Peyer's patch (tissue), 4 donors: ENCODE measurements at regions not wholly inside any gene's neighbourhood (a gene's known extent, or its start where the extent isn't known, plus 50 kb on each side); places are given as distances from the start of the nearest gene placed in this dataset.

Source experiments
- DNase-seq, 3 donors: peaks; one replicate each; pipeline ENCODE4 v3.0.0-alpha.2; 2017 to 2019
- H3K27ac ChIP-seq, 4 donors: fragments of 200-600 bp; sonication (generic); one replicate each; pipeline ENCODE4 v1.5.1; 2016 to 2019
- H3K27me3 ChIP-seq, 2 donors: fragments of 200-600 bp; sonication (generic); one replicate each; pipeline ENCODE4 v1.5.1; 2019
- H3K36me3 ChIP-seq, 3 donors: fragments of 200-600 bp; sonication (generic); one replicate each; pipeline ENCODE4 v1.5.1; 2016 to 2019
- H3K4me1 ChIP-seq, 4 donors: fragments of 200-600 bp; sonication (generic); one replicate each; pipeline ENCODE4 v1.5.1; 2016 to 2019
- H3K4me3 ChIP-seq, 4 donors: fragments of 200-600 bp; sonication (generic); 1 replicate in 3 of 4; 2 replicates in 1 of 4; pipeline ENCODE4 v1.5.1; 2016 to 2019; ENCODE audit warnings: mild to moderate bottlenecking in 1 of 4
- H3K9me3 ChIP-seq, 4 donors: fragments of 200-600 bp; sonication (generic); one replicate each; pipeline ENCODE4 v1.5.1; 2016 to 2019; ENCODE audit warnings: mild to moderate bottlenecking in 1 of 4
- CTCF ChIP-seq, 6 experiments: fragments of 450-650 bp in 4 of 6; fragments of 200-600 bp in 2 of 6; sonication (generic) in 1 of 6; IDR thresholded peaks; one replicate each; pipeline ENCODE4 v1.5.1; 2017 to 2019; ENCODE audit warnings: antibody characterized with exemption in 6 of 6, mild to moderate bottlenecking in 3 of 6, moderate library complexity in 1 of 6
- POLR2A ChIP-seq, 2 donors: fragments of 450-650 bp; IDR thresholded peaks; one replicate each; pipeline ENCODE4 v1.5.1; 2017; ENCODE audit warnings: antibody characterized with exemption in 2 of 2, mild to moderate bottlenecking in 2 of 2, moderate library complexity in 2 of 2

DNA sequence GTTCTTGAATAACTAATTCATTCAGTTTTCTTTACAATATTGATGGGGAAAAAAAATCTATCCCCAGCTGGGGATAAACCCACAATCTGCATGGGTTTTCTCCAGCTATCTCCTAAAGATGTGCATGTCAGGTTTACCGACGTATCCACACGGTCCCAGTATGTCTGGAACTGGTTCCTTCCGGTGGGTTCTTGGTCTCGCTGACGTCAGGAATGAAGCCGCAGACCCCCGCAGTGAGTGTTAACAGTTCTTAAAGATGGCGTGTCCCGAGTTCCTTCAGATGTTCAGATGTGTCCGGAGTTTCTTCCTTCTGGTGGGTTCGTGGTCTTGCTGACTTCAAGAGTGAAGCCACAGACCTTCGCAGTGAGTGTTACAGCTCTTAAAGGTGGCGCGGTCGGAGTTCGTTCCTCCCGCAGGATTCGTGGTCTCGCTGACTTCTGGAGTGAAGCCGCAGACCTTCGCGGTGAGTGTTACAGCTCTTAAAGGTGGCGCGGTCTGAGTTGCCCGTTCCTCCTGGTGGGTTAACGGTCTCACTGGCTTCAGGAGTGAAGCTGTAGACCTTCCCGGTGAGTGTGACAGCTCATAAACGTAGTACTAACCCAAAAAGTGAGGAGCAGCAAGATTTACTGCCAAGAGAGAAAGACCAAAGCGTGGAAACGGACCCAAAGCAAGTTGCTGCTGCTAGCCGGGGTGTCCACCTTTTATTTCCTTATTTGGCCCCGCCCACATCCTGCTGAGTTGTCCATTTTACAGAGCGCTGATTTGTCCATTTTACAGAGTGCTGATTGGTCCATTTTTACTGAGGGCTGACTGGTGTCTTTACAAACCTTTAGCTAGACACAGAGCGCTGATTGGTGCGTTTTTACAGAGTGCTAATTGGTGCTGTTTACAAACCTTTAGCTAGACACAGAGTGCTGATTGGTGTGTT is 195.1 kb upstream of the NR2F2 start:
- TF ChIP-seq POLR2A (IDR thresholded peaks at IDR 0.05): no peak
- no peak for TF ChIP-seq CTCF (IDR thresholded peaks at IDR 0.05)
- no peak overlapping the region for H3K27ac ChIP-seq
- no peaks in the 10 kb centered on the region for H3K9me3 ChIP-seq
- H3K4me1 ChIP-seq: no peaks in the 10 kb centered on the region
- no peaks in the 10 kb centered on the region for H3K27me3 ChIP-seq
- no peak overlapping the region for H3K4me3 ChIP-seq
- DNase-seq: no peak
- no peaks in the 10 kb centered on the region for H3K36me3 ChIP-seq

DNA sequence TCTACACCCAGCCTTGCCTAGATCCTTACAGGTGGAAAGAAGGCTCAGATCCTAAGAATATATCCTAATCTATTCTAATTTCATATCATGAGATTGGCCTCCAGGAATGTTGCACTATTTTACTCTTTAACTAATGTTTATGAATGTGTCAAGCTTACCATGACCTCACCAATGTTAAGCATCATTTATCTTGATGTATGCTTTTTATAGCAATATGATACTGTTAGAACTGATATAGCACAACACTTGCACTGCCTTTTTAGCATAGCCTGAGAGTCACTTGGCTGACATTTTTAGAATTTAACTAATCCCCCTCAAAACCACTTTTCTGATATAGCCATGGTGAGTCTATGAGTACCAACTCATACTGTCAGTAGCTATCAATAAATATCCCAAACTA is 191.5 kb upstream of the NR2F2 start:
- no peak for DNase-seq
- Histone ChIP-seq H3K4me3 (no peak overlapping the region), H3K27me3 (no peaks in the 10 kb centered on the region), H3K27ac (no peak overlapping the region), H3K36me3 (no peaks in the 10 kb centered on the region), H3K9me3 (no peaks in the 10 kb centered on the region), H3K4me1 (no peaks in the 10 kb centered on the region)
- TF ChIP-seq CTCF (IDR thresholded peaks at IDR 0.05) (no peak), POLR2A (IDR thresholded peaks at IDR 0.05) (no peak)

GRCh38 chr15:96142498-96142897 is 188.0 kb upstream of the NR2F2 start:
- Histone ChIP-seq H3K4me1 (no peaks in the 10 kb centered on the region), H3K4me3 (no peak overlapping the region), H3K9me3 (no peaks in the 10 kb centered on the region), H3K36me3 (no peaks in the 10 kb centered on the region), H3K27ac (no peak overlapping the region), H3K27me3 (no peaks in the 10 kb centered on the region)
- TF ChIP-seq POLR2A (IDR thresholded peaks at IDR 0.05): no peak
- no peak for TF ChIP-seq CTCF (IDR thresholded peaks at IDR 0.05)
- DNase-seq: no peak

GRCh38 chr15:96144734-96145133 is 185.8 kb upstream of the NR2F2 start:
- no peak for DNase-seq
- Histone ChIP-seq H3K27me3 (no peaks in the 10 kb centered on the region), H3K9me3 (no peaks in the 10 kb centered on the region), H3K27ac (no peak overlapping the region), H3K36me3 (no peaks in the 10 kb centered on the region), H3K4me1 (no peaks in the 10 kb centered on the region), H3K4me3 (no peak overlapping the region)
- TF ChIP-seq CTCF (IDR thresholded peaks at IDR 0.05): no peak
- no peak for TF ChIP-seq POLR2A (IDR thresholded peaks at IDR 0.05)

- H3K9me3 ChIP-seq: no peaks in the 10 kb centered on the region
- no peak for DNase-seq
- TF ChIP-seq POLR2A (IDR thresholded peaks at IDR 0.05): no peak
- TF ChIP-seq CTCF (IDR thresholded peaks at IDR 0.05): no peak
Measured at GRCh38 chr15:96146726-96147125, 183.8 kb upstream of the NR2F2 start.

More at GRCh38 chr15:96146726-96147125, 183.8 kb upstream of the NR2F2 start:
- no peak overlapping the region for H3K27ac ChIP-seq
- no peaks in the 10 kb centered on the region for H3K4me1 ChIP-seq
- H3K4me3 ChIP-seq: no peak overlapping the region
- H3K36me3 ChIP-seq: no peaks in the 10 kb centered on the region
- no peaks in the 10 kb centered on the region for H3K27me3 ChIP-seq
